ENCODE measurements at regions not wholly inside any gene's neighbourhood (a gene's known extent, or its start where the extent isn't known, plus 50 kb on each side); places are given as distances from the start of the nearest gene placed in this dataset.

DNA sequence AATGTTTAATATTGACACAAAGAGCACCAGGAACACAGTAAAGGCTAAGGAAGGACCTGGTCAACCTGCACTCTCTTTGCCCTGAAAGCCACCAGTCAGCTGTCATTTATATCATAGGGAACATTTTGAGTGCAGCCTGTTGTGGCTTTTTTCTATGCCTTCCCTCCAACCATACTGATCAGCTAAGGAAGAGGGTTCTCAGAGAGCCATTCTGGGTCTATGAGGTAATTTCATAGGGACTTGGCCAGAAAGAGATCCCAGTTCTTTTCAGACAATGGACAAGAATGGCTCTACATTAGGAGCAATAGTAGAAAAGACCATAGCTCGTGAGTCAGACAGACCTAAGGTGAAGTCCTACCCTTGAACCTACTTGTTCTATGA is 132.8 kb downstream of the CCDC34 start:
- Histone ChIP-seq H3K27ac (peak overlapping the region in 1 of 4 donors; percentile 11), H3K4me1 (peaks cover 26 to 33% of the 10 kb centered on the region in 2 donors), H3K27me3 (no peaks in the 10 kb centered on the region), H3K4me3 (no peak overlapping the region), H3K9me3 (no peaks in the 10 kb centered on the region), H3K36me3 (no peaks in the 10 kb centered on the region)
- DNase-seq (no peak), ATAC-seq (no peak)
- in situ Hi-C loops (cut with MboI; ENCODE audit: low sequenced_read_pairs in 4 of 4): no loop called here
- intact Hi-C loops (cut with DNase I; ENCODE audit: low total_unique reads): loop anchor here (10.0 kb wide), 1 partner anchor 45 kb away; no protein-coding TSS in a partner anchor
- TF ChIP-seq, protein P1, sequence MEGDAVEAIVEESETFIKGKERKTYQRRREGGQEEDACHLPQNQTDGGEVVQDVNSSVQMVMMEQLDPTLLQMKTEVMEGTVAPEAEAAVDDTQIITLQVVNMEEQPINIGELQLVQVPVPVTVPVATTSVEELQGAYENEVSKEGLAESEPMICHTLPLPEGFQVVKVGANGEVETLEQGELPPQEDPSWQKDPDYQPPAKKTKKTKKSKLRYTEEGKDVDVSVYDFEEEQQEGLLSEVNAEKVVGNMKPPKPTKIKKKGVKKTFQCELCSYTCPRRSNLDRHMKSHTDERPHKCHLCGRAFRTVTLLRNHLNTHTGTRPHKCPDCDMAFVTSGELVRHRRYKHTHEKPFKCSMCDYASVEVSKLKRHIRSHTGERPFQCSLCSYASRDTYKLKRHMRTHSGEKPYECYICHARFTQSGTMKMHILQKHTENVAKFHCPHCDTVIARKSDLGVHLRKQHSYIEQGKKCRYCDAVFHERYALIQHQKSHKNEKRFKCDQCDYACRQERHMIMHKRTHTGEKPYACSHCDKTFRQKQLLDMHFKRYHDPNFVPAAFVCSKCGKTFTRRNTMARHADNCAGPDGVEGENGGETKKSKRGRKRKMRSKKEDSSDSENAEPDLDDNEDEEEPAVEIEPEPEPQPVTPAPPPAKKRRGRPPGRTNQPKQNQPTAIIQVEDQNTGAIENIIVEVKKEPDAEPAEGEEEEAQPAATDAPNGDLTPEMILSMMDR (IDR thresholded peaks at IDR 0.05 in 4 of 5, conservative IDR thresholded peaks at IDR 0.05 in 1 of 5): no peak
- no peak for TF ChIP-seq POLR2A (IDR thresholded peaks at IDR 0.05)

DNA sequence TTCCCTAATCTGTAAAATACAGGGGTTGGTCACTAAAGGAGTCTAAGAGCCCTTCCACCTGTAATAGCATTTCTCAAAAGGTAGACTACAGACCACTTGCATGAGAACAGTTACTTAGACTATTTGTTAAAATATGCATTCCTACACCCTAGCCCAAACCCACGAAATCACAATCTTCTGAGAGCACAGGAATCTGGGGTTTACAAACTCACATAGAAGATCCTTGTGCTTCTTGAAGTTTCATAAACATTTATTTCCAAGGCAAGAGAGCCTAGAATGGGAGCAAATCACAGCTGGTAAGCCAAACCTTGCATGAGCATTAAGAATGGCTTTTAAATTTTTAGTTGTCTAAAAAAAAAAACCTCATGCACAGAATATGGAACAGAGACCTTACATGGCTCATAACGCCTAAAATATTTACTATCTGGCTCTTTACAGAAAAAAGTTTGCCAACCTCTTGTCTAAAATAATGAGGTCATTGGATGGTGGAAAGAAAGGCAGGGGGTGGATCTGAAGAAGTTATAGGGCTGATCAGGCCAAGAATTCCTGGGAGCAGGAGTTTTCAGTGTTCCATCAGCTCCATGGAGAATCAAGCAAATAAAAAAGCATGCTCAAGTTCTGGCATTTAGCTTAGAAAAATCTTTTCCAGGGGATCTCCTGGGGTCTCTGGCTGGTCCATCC is 133.4 kb downstream of the CCDC34 start:
- H3K27ac ChIP-seq: no peak overlapping the region
- in situ Hi-C loops (cut with MboI; ENCODE audit: low sequenced_read_pairs in 4 of 4): no loop called here
- intact Hi-C loops (cut with DNase I; ENCODE audit: low total_unique reads): loop anchor here (10.0 kb wide), 1 partner anchor 45 kb away; no protein-coding TSS in a partner anchor
- TF ChIP-seq, protein P1 (IDR thresholded peaks at IDR 0.05 in 4 of 5, conservative IDR thresholded peaks at IDR 0.05 in 1 of 5): no peak
- TF ChIP-seq POLR2A (IDR thresholded peaks at IDR 0.05): no peak
- H3K9me3 ChIP-seq: no peaks in the 10 kb centered on the region
- H3K4me3 ChIP-seq: no peak overlapping the region
- no peaks in the 10 kb centered on the region for H3K36me3 ChIP-seq
- DNase-seq (no peak), ATAC-seq (no peak)
- peaks cover 21 to 28% of the 10 kb centered on the region in 2 donors for H3K4me1 ChIP-seq
- H3K27me3 ChIP-seq: no peaks in the 10 kb centered on the region

DNA sequence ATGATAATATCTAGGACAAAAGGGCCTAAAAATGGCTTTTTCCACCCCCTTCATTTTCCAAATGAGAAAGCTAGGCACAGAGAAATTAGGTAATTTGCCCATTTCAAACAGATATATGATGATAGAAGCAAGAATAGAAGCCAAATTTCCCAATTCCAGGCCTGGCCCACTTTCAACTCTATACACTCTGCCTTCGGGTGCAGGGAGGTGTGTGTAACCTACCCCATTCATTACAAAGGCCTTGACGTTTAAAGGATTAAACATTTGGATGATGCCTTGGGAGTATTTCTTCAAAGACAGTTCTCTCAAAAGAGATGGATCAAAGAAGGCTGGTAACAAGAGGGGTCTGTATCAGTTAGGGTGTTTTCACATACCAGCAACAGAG is 134.1 kb downstream of the CCDC34 start:
- no peaks in the 10 kb centered on the region for H3K36me3 ChIP-seq
- intact Hi-C loops (cut with DNase I; ENCODE audit: low total_unique reads): no loop called here
- DNase-seq: no peak
- in situ Hi-C loops (cut with MboI; ENCODE audit: low sequenced_read_pairs in 4 of 4): no loop called here
- no peaks in the 10 kb centered on the region for H3K27me3 ChIP-seq
- peaks cover 16 to 20% of the 10 kb centered on the region in 2 donors for H3K4me1 ChIP-seq
- no peak overlapping the region for H3K27ac ChIP-seq
- ATAC-seq: no peak
- H3K4me3 ChIP-seq: no peak overlapping the region
- TF ChIP-seq, protein P1 (IDR thresholded peaks at IDR 0.05 in 4 of 5, conservative IDR thresholded peaks at IDR 0.05 in 1 of 5): no peak
- no peak for TF ChIP-seq POLR2A (IDR thresholded peaks at IDR 0.05)
- H3K9me3 ChIP-seq: no peaks in the 10 kb centered on the region

DNA sequence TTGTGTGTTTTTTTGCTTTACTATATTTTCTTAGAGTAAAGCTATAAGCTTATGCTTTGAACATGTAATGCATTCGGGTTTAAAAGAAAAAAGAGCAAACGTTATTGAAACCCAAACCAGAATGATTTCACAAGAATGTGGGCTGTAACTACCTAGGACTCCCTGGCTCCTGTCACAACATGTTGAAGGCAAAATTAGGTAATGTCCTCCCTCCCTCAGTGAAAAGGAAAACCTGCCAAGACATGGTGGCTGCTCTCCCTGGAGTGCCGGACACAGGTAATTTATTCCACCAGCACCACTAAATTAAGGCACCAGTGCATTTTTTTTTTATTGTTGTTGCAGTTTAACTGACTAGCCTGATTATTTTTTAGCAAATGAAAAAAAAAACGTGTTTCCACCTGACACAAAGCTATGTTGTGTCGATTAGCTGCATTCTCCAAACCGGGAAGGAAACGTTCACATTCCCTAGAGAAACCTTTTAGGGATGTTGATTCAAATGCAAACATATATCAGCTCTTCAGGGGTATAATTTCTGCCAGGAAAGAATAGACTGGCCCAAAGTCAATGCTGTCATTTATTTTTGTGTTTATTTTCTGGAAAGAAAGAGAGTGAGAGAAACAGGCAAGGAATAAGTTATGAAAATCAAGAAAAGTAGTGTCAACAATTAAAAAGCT is 134.6 kb downstream of the CCDC34 start:
- peak; percentile 68 to 77 for ATAC-seq
- peaks cover 11 to 15% of the 10 kb centered on the region in 2 donors for H3K4me1 ChIP-seq
- in situ Hi-C loops (cut with MboI; ENCODE audit: low sequenced_read_pairs in 4 of 4) (no loop called here), intact Hi-C loops (cut with DNase I; ENCODE audit: low total_unique reads) (no loop called here)
- TF ChIP-seq POLR2A (IDR thresholded peaks at IDR 0.05): no peak
- TF ChIP-seq, protein P1 (IDR thresholded peaks at IDR 0.05 in 4 of 5, conservative IDR thresholded peaks at IDR 0.05 in 1 of 5): no peak
- no peak overlapping the region for H3K4me3 ChIP-seq
- DNase-seq: no peak
- H3K27me3 ChIP-seq: no peaks in the 10 kb centered on the region
- H3K27ac ChIP-seq: no peak overlapping the region
- H3K9me3 ChIP-seq: no peaks in the 10 kb centered on the region
- H3K36me3 ChIP-seq: no peaks in the 10 kb centered on the region

Data from gastrocnemius medialis (tissue), 4 donors.